Neural cell (in vitro differentiated cells): ENCODE measurements at regions not wholly inside any gene's neighbourhood (a gene's known extent, or its start where the extent isn't known, plus 50 kb on each side); places are given as distances from the start of the nearest gene placed in this dataset.

Experiments
- POLR2AphosphoS5 ChIP-seq: IDR thresholded peaks from 2 replicates; pipeline ENCODE4 v1.6.1; 2012
- TF ChIP-seq, protein P1 (sequence below): fragments of 450-650 bp; IDR thresholded peaks from 2 replicates; pipeline ENCODE4 v1.5.1; 2014; ENCODE audit warnings: antibody characterized with exemption, mild to moderate bottlenecking, moderate library complexity; ENCODE audit not compliant: poor library complexity, severe bottlenecking

DNA sequence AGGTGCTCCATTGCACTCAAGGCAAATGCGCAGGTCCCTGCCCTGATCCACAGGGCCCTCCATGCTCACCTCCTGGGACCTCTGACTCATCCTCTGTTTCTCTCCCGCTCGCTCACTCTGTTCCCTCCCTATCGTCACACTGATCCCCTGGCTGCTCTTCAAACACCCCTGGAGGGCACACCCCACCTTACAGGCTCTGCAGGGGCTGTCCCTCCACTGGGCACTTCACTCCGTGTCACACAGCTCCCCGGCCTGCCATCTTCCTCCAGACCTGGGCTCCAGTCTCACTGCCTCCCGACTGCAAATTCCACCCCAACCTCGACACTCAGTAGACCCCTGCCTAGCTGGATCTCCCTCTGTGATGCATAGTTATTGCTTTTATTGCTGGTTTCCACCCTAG lies 91.5 kb upstream of the PRDM11 start:
- no peak for TF ChIP-seq POLR2AphosphoS5
- TF ChIP-seq, protein P1, sequence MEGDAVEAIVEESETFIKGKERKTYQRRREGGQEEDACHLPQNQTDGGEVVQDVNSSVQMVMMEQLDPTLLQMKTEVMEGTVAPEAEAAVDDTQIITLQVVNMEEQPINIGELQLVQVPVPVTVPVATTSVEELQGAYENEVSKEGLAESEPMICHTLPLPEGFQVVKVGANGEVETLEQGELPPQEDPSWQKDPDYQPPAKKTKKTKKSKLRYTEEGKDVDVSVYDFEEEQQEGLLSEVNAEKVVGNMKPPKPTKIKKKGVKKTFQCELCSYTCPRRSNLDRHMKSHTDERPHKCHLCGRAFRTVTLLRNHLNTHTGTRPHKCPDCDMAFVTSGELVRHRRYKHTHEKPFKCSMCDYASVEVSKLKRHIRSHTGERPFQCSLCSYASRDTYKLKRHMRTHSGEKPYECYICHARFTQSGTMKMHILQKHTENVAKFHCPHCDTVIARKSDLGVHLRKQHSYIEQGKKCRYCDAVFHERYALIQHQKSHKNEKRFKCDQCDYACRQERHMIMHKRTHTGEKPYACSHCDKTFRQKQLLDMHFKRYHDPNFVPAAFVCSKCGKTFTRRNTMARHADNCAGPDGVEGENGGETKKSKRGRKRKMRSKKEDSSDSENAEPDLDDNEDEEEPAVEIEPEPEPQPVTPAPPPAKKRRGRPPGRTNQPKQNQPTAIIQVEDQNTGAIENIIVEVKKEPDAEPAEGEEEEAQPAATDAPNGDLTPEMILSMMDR, result no peak
